ENCODE measurements at regions not wholly inside any gene's neighbourhood (a gene's known extent, or its start where the extent isn't known, plus 50 kb on each side); places are given as distances from the start of the nearest gene placed in this dataset.

GRCh38 chr2:104321796-104322349 lies 532.0 kb upstream of the POU3F3 start:
- H3K27ac ChIP-seq, result no peak overlapping the region
- H3K4me1 ChIP-seq, result no peaks in the 10 kb centered on the region
- TF ChIP-seq POLR2AphosphoS5 (IDR thresholded peaks at IDR 0.05) (no peak), EP300 (IDR thresholded peaks at IDR 0.05) (no peak), POLR2A (IDR thresholded peaks at IDR 0.05) (no peak)
- TF ChIP-seq, protein P1, sequence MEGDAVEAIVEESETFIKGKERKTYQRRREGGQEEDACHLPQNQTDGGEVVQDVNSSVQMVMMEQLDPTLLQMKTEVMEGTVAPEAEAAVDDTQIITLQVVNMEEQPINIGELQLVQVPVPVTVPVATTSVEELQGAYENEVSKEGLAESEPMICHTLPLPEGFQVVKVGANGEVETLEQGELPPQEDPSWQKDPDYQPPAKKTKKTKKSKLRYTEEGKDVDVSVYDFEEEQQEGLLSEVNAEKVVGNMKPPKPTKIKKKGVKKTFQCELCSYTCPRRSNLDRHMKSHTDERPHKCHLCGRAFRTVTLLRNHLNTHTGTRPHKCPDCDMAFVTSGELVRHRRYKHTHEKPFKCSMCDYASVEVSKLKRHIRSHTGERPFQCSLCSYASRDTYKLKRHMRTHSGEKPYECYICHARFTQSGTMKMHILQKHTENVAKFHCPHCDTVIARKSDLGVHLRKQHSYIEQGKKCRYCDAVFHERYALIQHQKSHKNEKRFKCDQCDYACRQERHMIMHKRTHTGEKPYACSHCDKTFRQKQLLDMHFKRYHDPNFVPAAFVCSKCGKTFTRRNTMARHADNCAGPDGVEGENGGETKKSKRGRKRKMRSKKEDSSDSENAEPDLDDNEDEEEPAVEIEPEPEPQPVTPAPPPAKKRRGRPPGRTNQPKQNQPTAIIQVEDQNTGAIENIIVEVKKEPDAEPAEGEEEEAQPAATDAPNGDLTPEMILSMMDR (IDR thresholded peaks at IDR 0.05), result no peak
- DNase-seq, result no peak
- no peak for ATAC-seq (ENCODE audit: low FRiP score in 2 of 2)
- H3K36me3 ChIP-seq, result no peaks in the 10 kb centered on the region
- 25 to 28% methylated on average over 8 of the region's 8 CpGs for WGBS, 2 donors
- no peaks in the 10 kb centered on the region for H3K9me3 ChIP-seq
- no peaks in the 10 kb centered on the region for H3K27me3 ChIP-seq
- H3K4me3 ChIP-seq, result no peak overlapping the region

DNA sequence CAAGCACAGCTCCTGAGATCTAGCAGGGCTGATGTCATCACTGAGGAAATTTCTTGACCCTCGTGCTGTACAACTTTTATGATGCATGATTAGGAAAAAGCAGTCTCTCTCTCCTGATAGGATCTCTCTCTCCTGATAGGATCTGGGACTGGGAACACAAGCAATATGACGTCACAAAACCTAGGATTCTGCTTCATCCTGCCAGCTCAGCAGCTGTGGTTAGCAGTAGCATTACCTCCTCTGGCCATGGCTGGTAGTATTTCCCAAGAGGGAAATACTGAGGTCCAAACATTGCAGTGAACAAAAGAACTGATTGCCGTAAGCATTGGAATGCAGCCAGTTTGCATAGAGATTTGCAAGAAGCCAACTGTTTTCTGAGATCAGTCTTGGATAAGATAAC lies 521.2 kb upstream of the POU3F3 start:
- no peaks in the 10 kb centered on the region for H3K9me3 ChIP-seq
- H3K27me3 ChIP-seq, result no peaks in the 10 kb centered on the region
- H3K4me3 ChIP-seq, result no peak overlapping the region
- H3K27ac ChIP-seq, result no peak overlapping the region
- no peak for TF ChIP-seq EP300 (IDR thresholded peaks at IDR 0.05)
- no peak for TF ChIP-seq POLR2A (IDR thresholded peaks at IDR 0.05)
- no peak for TF ChIP-seq POLR2AphosphoS5 (IDR thresholded peaks at IDR 0.05)
- TF ChIP-seq, protein P1 (IDR thresholded peaks at IDR 0.05), result no peak
- ATAC-seq (ENCODE audit: low FRiP score in 2 of 2) (no peak), DNase-seq (no peak)
- no peaks in the 10 kb centered on the region for H3K4me1 ChIP-seq
- 28 to 41% methylated on average over 3 of the region's 3 CpGs for WGBS, 2 donors
- no peaks in the 10 kb centered on the region for H3K36me3 ChIP-seq

DNA sequence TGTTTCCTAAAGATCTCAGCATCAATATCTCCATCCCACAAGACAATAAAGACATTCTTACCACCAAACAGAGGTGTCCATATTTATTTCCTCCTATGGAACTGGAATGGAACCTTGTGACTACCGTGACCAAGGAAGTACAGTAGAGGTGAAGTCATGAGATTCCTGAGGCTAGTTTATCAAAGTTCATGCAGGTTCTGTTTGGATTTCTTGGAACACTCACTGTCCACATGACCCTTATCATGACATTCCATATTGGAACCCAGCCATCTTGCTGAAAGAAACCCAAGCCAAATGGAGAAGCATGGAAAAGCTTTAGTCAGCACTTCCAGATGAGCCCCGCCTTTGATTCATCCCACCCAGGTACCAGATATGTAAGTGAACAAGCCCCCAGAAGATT lies 516.0 kb upstream of the POU3F3 start:
- Histone ChIP-seq H3K4me3 (no peak overlapping the region), H3K27me3 (no peaks in the 10 kb centered on the region), H3K4me1 (peaks cover 0 to 8% (median 3%) of the 10 kb centered on the region in 4 donors), H3K36me3 (no peaks in the 10 kb centered on the region), H3K9me3 (no peaks in the 10 kb centered on the region), H3K27ac (no peak overlapping the region)
- ATAC-seq (ENCODE audit: low FRiP score in 2 of 2), result no peak
- WGBS, 2 donors, result 34 to 94% methylated on average over 1 to 2 of the region's 2 CpGs
- TF ChIP-seq EP300 (IDR thresholded peaks at IDR 0.05) (no peak), POLR2A (IDR thresholded peaks at IDR 0.05) (no peak), POLR2AphosphoS5 (IDR thresholded peaks at IDR 0.05) (no peak)
- TF ChIP-seq, protein P1 (IDR thresholded peaks at IDR 0.05), result no peak
- no peak for DNase-seq

- TF ChIP-seq POLR2AphosphoS5 (IDR thresholded peaks at IDR 0.05), result no peak
- peak in 1 of 4 donors; percentile 44 for TF ChIP-seq EP300 (IDR thresholded peaks at IDR 0.05)
- Histone ChIP-seq H3K27ac (peak overlapping the region in 3 of 4 donors; percentile 55 to 72 (median 59)), H3K9me3 (no peaks in the 10 kb centered on the region), H3K36me3 (no peaks in the 10 kb centered on the region), H3K4me1 (peaks cover 0 to 8% (median 3%) of the 10 kb centered on the region in 4 donors), H3K27me3 (no peaks in the 10 kb centered on the region), H3K4me3 (no peak overlapping the region)
- DNase-seq (peak in 1 of 2 donors; percentile 58), ATAC-seq (ENCODE audit: low FRiP score in 2 of 2) (peak; percentile 68 to 87)
- 61 to 71% methylated on average over 4 of the region's 4 CpGs for WGBS, 2 donors
These were observed 513.8 kb upstream of the POU3F3 start for GRCh38 chr2:104340162-104340561.

DNA sequence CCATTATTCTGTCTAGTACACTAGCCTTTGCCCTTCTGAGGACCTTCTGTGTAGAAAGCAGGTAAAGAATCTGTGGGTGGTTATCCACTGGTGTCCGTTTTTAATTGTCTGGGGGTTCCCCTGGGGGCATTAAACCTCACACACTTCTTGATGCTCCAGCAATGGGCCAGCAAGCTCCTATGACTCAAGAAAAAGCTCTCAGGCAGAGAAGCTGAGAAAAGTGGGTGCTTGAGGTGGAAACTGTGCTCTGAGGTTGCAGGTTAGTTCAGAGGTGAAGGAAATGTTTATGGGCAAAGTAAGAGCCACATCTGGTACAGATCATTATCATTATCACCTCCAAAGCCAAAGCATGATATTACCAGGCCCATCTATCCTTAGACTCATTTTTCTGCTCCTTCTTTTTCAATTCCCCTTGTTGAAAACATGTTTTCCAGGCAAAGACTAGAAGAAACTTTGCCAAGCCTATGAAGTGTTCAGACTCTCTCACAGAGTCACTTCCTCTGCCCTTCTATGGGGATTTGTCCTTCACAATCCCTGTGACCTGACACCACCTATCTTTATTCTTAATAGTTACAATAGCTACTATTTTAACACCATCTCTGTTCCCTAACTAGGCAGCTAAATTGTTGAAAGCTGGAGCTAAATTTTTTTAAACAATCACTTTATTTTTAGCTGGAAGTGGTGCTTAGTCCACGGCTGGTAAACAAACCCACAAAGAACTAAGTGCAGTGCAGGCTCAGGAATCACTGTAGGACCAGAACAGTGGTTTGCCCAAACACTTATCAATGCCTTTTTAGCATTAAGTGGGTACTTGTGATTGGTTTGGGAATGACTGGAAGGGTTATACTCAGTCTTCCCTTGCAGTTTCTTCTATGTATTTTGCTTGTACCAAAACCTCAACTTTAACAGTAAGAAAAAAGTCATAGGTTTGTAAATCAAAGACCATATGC lies 512.8 kb upstream of the POU3F3 start:
- H3K27ac ChIP-seq, result peak overlapping the region in 3 of 4 donors; percentile 55 to 72 (median 59)
- no peaks in the 10 kb centered on the region for H3K9me3 ChIP-seq

More for the DNA sequence above, 512.8 kb upstream of the POU3F3 start:
- Histone ChIP-seq H3K4me3 (no peak overlapping the region), H3K27me3 (no peaks in the 10 kb centered on the region), H3K36me3 (no peaks in the 10 kb centered on the region), H3K4me1 (peaks cover 0 to 8% (median 3%) of the 10 kb centered on the region in 4 donors)
- peak in 1 of 2 donors; percentile 53 for DNase-seq
- ATAC-seq (ENCODE audit: low FRiP score in 2 of 2), result peak; percentile 55 to 56
- TF ChIP-seq, protein P1 (IDR thresholded peaks at IDR 0.05), result no peak
- peak in 1 of 4 donors; percentile 10 for TF ChIP-seq EP300 (IDR thresholded peaks at IDR 0.05)
- no peak for TF ChIP-seq POLR2AphosphoS5 (IDR thresholded peaks at IDR 0.05)
- TF ChIP-seq POLR2A (IDR thresholded peaks at IDR 0.05), result no peak
- 31 to 59% methylated on average over 2 of the region's 2 CpGs for WGBS, 2 donors

All from upper lobe of left lung (tissue), 6 donors.